GM12878 (cell line): ENCODE measurements at regions not wholly inside any gene's neighbourhood (a gene's known extent, or its start where the extent isn't known, plus 50 kb on each side); places are given as distances from the start of the nearest gene placed in this dataset.

Experiments
- EP300 ChIP-seq, 2 experiments: fragments of 150-350 bp in 1 of 2; IDR thresholded peaks; 2 replicates each; pipeline ENCODE4 v1.6.1; 2011 to 2012; ENCODE audit warnings: low read depth in 2 of 2, low read length in 2 of 2, borderline replicate concordance in 1 of 2, improper control_type of control experiment in 1 of 2, inconsistent platforms in 1 of 2; ENCODE audit not compliant: control insufficient read depth in 1 of 2
- ETV6 ChIP-seq, 2 experiments: fragments of 450-650 bp in 1 of 2; IDR thresholded peaks in 1 of 2; conservative IDR thresholded peaks in 1 of 2; 2 replicates each; pipeline ENCODE4 v1.6.1; 2014; ENCODE audit warnings: antibody characterized with exemption in 1 of 2, borderline replicate concordance in 1 of 2, low read depth in 1 of 2, mild to moderate bottlenecking in 1 of 2, moderate library complexity in 1 of 2
- POLR2AphosphoS5 ChIP-seq: IDR thresholded peaks from 2 replicates; pipeline ENCODE4 v1.6.1; 2011; ENCODE audit warnings: mild to moderate bottlenecking, low read length, inconsistent platforms
- RBBP5 ChIP-seq: fragments of 200-600 bp; sonication (generic); conservative IDR thresholded peaks from 2 replicates; pipeline ENCODE4 v1.6.1; 2016
- RCOR1 ChIP-seq: conservative IDR thresholded peaks from 2 replicates; pipeline ENCODE4 v1.6.1; 2012; ENCODE audit warnings: low read depth, low read length, improper control_type of control experiment
- ZSCAN29 ChIP-seq: fragments of 450-650 bp; IDR thresholded peaks from 2 replicates; pipeline ENCODE4 v1.6.1; 2017; ENCODE audit warnings: mild to moderate bottlenecking, moderate library complexity
- TF ChIP-seq, protein P1 (sequence below), 3 experiments: IDR thresholded peaks in 2 of 3; conservative IDR thresholded peaks in 1 of 3; 2 replicates each; pipeline ENCODE4 v1.5.1; 2011; ENCODE audit warnings: low read depth in 3 of 3, low read length in 3 of 3, mild to moderate bottlenecking in 3 of 3, control low read depth in 2 of 3, moderate library complexity in 2 of 3, inconsistent platforms in 1 of 3, mixed read lengths in 1 of 3; ENCODE audit not compliant: control insufficient read depth in 2 of 3, insufficient read depth in 1 of 3; ENCODE audit errors: extremely low read depth in 1 of 3
- TF ChIP-seq, protein P2 (sequence below): IDR thresholded peaks from 2 replicates; pipeline ENCODE4 v1.6.1; 2012; ENCODE audit warnings: low read depth, low read length, improper control_type of control experiment

DNA sequence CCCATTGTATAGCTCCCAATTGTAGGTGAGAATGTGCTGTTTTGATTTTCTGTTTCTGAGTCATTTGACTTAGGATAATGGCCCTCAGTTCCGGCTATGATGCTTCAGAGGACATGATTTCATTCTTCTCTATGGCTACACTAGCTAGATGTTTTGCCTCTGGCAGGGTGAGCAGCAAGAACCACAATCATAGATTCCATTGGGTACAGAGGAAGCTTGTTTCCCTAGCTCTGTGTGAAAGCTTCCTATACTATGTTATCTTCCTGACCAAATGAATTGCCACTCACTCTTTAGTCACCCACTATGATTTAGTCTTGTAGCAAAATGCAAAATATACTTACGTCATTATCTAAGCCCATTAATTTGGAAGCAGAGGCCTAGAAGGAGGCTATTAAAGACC is 616.3 kb downstream of the PLA2G4A start:
- TF ChIP-seq, protein P1, sequence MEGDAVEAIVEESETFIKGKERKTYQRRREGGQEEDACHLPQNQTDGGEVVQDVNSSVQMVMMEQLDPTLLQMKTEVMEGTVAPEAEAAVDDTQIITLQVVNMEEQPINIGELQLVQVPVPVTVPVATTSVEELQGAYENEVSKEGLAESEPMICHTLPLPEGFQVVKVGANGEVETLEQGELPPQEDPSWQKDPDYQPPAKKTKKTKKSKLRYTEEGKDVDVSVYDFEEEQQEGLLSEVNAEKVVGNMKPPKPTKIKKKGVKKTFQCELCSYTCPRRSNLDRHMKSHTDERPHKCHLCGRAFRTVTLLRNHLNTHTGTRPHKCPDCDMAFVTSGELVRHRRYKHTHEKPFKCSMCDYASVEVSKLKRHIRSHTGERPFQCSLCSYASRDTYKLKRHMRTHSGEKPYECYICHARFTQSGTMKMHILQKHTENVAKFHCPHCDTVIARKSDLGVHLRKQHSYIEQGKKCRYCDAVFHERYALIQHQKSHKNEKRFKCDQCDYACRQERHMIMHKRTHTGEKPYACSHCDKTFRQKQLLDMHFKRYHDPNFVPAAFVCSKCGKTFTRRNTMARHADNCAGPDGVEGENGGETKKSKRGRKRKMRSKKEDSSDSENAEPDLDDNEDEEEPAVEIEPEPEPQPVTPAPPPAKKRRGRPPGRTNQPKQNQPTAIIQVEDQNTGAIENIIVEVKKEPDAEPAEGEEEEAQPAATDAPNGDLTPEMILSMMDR (IDR thresholded peaks at IDR 0.05 in 2 of 3, conservative IDR thresholded peaks at IDR 0.05 in 1 of 3; ENCODE audit: control insufficient read depth in 2 of 3, extremely low read depth in 1 of 3, insufficient read depth in 1 of 3, low read depth in 3 of 3, low read length in 3 of 3) = no peak
- TF ChIP-seq, protein P2, sequence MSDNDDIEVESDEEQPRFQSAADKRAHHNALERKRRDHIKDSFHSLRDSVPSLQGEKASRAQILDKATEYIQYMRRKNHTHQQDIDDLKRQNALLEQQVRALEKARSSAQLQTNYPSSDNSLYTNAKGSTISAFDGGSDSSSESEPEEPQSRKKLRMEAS = no peak
- TF ChIP-seq EP300 (IDR thresholded peaks at IDR 0.05; ENCODE audit: borderline replicate concordance in 1 of 2, control insufficient read depth in 1 of 2, low read depth in 2 of 2, low read length in 2 of 2) (no peak), ZSCAN29 (no peak), RCOR1 (no peak), RBBP5 (no peak), POLR2AphosphoS5 (no peak), ETV6 (conservative IDR thresholded peaks at IDR 0.05 in 1 of 2, IDR thresholded peaks at IDR 0.05 in 1 of 2; ENCODE audit: borderline replicate concordance in 1 of 2, low read depth in 1 of 2) (no peak)
